Bone marrow (tissue), 2 donors: ENCODE measurements at regions not wholly inside any gene's neighbourhood (a gene's known extent, or its start where the extent isn't known, plus 50 kb on each side); places are given as distances from the start of the nearest gene placed in this dataset.

Source experiments
- DNase-seq, 2 donors: peaks; one replicate each; lab custom pipeline; 2025; lab: John Stamatoyannopoulos, UW

DNA sequence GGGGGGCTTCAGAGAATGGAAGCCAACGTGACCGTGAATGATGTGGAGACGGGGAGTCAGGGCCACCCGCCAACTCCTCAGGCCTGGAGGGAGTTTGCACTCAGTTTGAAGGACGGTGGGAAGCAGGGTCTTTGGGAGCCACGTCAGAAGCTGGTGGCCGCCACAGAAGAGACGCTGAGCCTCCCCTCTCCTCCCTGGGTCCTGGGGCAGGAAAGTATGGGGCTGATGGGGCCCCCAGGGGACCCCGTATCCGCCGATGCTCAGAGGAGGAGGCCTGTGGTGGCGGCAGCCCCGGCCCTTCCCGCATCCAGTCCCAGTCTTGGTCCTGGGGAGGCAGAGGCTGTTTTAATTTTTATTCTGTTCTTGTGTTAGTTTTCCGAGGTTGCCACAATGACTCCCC is 188.6 kb upstream of the C1orf174 start:
- no peak for DNase-seq

- no peak for DNase-seq
Measured at GRCh38 chr1:4089421-4090175, 189.5 kb upstream of the C1orf174 start.

DNA sequence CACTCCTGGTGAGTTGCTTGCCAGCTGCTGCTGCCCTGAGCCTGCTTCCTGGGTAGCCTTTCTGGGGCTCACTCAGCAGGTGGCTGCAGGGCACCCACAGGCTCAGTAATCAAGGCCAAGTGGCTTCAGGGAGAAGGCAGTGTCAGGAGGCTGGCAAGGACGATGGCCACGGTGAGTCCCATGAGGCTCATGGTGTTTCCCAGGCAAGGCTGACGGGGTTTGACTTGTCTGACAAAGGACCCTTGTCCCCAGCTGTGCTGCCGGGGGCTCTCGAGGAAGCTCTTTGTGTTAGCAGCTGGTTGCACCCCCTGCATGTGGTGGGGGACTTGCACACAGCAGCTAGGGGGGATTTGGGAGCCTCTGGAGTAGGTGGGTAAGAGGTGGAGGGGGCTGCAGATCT is 190.5 kb upstream of the C1orf174 start:
- DNase-seq, result no peak

- no peak for DNase-seq
Measured at GRCh38 chr1:4090976-4091660, 191.0 kb upstream of the C1orf174 start.

- no peak for DNase-seq
Measured at GRCh38 chr1:4091996-4092395, 191.9 kb upstream of the C1orf174 start.

- DNase-seq, result no peak
Measured at GRCh38 chr1:4093856-4094565, 193.9 kb upstream of the C1orf174 start.

DNA sequence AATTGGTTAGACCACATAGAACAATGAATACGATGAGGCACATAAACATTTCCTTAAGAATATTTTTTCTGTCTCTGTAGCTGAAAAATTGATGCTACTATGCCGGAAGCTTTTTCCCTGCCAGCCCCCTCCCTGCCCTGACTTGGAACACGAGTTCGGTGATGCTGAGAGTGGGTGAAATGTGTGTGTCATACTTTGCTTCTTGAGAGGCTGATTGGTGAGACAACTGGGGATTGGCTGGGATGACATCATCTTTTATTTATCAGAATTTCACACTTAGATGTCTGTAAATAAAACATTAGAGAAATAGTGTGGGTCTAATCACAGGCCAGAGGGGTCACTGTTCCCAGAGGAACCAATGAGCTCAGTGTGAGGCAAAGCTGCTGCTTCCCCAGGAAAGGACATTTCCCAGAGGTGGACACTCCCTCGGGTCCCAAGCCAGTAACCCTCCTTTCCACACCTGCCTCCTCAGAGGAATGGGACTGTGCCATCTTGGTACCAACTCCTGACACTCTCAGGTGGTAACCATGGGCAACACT is 195.4 kb upstream of the C1orf174 start:
- DNase-seq, result no peak

GRCh38 chr1:4101459-4102161 is 201.5 kb upstream of the C1orf174 start:
- DNase-seq, result no peak

- DNase-seq, result no peak
Measured at GRCh38 chr1:4105300-4105880, 205.3 kb upstream of the C1orf174 start.

DNA sequence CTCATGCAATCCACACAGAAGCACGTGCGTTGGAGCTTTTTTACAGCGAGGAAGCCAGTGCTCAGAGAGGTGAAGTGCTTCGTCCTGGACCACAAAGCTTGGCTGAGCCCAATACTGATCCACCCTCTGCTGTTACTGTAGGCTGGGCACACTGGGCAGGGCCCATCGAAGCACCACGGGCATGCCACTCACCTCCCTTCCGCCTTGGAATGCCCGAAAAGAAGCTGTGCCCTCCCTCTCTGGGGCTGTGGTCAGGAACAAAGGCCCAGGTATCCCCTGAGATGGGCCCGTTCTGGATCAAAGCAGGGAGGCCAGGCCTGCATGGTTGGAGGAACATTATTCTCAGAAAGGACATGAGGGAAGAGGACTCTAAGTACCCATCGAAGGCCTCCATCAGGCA is 206.7 kb upstream of the C1orf174 start:
- no peak for DNase-seq

GRCh38 chr1:4107291-4107690 is 207.2 kb upstream of the C1orf174 start:
- no peak for DNase-seq

GRCh38 chr1:4108331-4108730 is 208.3 kb upstream of the C1orf174 start:
- no peak for DNase-seq

GRCh38 chr1:4108758-4109627 is 208.9 kb upstream of the C1orf174 start:
- no peak for DNase-seq

DNA sequence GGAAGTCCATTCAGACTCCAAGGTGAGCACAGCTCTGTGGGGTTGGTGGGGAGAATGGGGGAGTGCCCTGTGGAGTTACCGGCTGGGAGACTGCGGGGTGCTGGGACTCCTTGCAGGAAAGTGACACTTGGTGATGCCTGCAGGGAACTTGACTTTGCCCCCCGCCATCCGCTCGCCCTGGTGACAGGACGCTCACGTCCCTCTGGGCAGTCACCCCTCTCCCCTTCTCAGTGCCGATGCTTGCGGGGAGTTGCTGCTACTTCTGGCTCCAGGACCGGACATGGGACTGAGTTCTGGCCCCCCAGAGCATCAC is 209.5 kb upstream of the C1orf174 start:
- no peak for DNase-seq

- no peak for DNase-seq
Measured at GRCh38 chr1:4110888-4111287, 210.8 kb upstream of the C1orf174 start.

GRCh38 chr1:4113897-4114296 is 213.8 kb upstream of the C1orf174 start:
- no peak for DNase-seq

- no peak for DNase-seq
Measured at GRCh38 chr1:4115191-4115900, 215.3 kb upstream of the C1orf174 start.

- DNase-seq, result no peak
Measured at GRCh38 chr1:4117196-4117595, 217.1 kb upstream of the C1orf174 start.

GRCh38 chr1:4118746-4119515 is 218.9 kb upstream of the C1orf174 start:
- DNase-seq, result no peak
